ENCODE measurements at regions not wholly inside any gene's neighbourhood (a gene's known extent, or its start where the extent isn't known, plus 50 kb on each side); places are given as distances from the start of the nearest gene placed in this dataset.

DNA sequence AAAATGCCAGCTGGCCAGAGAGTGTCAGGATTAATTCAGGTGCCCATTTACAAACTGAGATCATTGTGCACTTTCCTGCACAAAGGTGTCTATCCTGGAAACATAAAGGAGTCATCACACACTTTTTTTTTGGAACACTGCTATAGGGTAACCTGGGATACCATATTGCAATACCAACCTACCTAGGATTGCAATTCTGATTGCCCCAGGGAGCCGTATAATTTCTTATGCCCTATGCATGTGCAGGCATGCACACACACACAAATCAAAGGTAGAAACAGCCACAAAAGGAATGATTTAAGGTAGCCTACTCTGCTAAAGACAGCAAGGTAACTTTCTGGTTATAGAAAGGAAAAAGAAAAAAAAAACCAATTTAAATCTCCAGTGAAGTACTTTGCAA is 285.3 kb upstream of the KITLG start:
- Mint-ChIP-seq H3K4me1 (no peaks in the 10 kb centered on the region), H3K27ac (no peak overlapping the region), H3K27me3 (ENCODE audit: low read depth in 3 of 3) (peaks cover 0 to 3% (median 3%) of the 10 kb centered on the region in 3 donors), H3K4me3 (no peak overlapping the region), H3K9me3 (peaks cover 0 to 2% (median 0%) of the 10 kb centered on the region in 7 donors), H3K36me3 (no peaks in the 10 kb centered on the region)
- DNase-seq = no peak
- Histone ChIP-seq H3K9ac (ENCODE audit: insufficient read depth, low read length, poor library complexity, severe bottlenecking) (no peak overlapping the region), H2AFZ (ENCODE audit: insufficient read depth, low read depth, low read length, poor library complexity, severe bottlenecking) (no peak overlapping the region), H3K4me3 (replicated peaks in 1 of 3; ENCODE audit: low read depth in 2 of 3, low read length in 3 of 3) (no peak overlapping the region), H3K9me3 (replicated peaks in 1 of 2; ENCODE audit: control insufficient read depth in 1 of 2, insufficient read depth in 1 of 2, low read length in 2 of 2) (no peaks in the 10 kb centered on the region), H3K36me3 (replicated peaks in 1 of 2; ENCODE audit: control insufficient read depth in 1 of 2, insufficient read depth in 2 of 2, low read length in 2 of 2) (no peaks in the 10 kb centered on the region), H3K4me2 (replicated peaks; ENCODE audit: extremely low read depth, low read length, poor library complexity, severe bottlenecking) (no peak overlapping the region), H3K79me2 (ENCODE audit: insufficient read depth, low read length) (no peaks in the 10 kb centered on the region), H4K20me1 (ENCODE audit: insufficient read depth, low read length) (no peaks in the 10 kb centered on the region), H3K27ac (ENCODE audit: low read depth in 1 of 2, low read length in 2 of 2) (no peak overlapping the region), H3K4me1 (ENCODE audit: control insufficient read depth in 1 of 2, insufficient read depth in 2 of 2, low read length in 2 of 2) (no peaks in the 10 kb centered on the region), H3K27me3 (ENCODE audit: control insufficient read depth in 2 of 2, insufficient read depth in 2 of 2, low read length in 2 of 2) (no peaks in the 10 kb centered on the region)
- 100% methylated on average over 1 of the region's 1 CpG for WGBS (ENCODE audit: insufficient coverage)
- TF ChIP-seq, protein P1, sequence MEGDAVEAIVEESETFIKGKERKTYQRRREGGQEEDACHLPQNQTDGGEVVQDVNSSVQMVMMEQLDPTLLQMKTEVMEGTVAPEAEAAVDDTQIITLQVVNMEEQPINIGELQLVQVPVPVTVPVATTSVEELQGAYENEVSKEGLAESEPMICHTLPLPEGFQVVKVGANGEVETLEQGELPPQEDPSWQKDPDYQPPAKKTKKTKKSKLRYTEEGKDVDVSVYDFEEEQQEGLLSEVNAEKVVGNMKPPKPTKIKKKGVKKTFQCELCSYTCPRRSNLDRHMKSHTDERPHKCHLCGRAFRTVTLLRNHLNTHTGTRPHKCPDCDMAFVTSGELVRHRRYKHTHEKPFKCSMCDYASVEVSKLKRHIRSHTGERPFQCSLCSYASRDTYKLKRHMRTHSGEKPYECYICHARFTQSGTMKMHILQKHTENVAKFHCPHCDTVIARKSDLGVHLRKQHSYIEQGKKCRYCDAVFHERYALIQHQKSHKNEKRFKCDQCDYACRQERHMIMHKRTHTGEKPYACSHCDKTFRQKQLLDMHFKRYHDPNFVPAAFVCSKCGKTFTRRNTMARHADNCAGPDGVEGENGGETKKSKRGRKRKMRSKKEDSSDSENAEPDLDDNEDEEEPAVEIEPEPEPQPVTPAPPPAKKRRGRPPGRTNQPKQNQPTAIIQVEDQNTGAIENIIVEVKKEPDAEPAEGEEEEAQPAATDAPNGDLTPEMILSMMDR (IDR thresholded peaks at IDR 0.05) = no peak
- intact Hi-C loops (cut with micrococcal nuclease) = no loop called here

DNA sequence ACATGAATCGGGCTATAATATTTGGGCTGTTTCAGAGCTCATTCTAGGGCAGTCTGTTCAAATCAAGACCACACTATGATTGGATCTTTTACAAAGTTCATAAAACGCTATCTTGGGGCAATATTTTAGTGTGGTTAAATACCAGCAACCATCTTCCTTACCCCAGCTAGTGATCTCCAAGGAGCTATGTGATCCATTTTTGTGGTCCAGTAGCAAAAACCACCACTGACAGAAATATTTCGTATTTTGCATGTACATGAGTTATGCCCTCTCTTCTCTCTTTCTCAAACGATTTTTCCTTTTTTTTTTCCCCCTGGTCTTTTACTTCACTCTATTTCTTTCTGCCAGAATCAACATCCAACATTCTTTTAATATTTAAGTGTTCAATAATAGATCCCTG is 280.6 kb upstream of the KITLG start:
- no peak overlapping the region for H2AFZ ChIP-seq (ENCODE audit: insufficient read depth, low read depth, low read length, poor library complexity, severe bottlenecking)
- H3K36me3 Mint-ChIP-seq = no peaks in the 10 kb centered on the region

More for the DNA sequence above, 280.6 kb upstream of the KITLG start:
- Histone ChIP-seq H3K36me3 (replicated peaks in 1 of 2; ENCODE audit: control insufficient read depth in 1 of 2, insufficient read depth in 2 of 2, low read length in 2 of 2) (no peaks in the 10 kb centered on the region), H3K27me3 (ENCODE audit: control insufficient read depth in 2 of 2, insufficient read depth in 2 of 2, low read length in 2 of 2) (no peaks in the 10 kb centered on the region), H4K20me1 (ENCODE audit: insufficient read depth, low read length) (no peaks in the 10 kb centered on the region), H3K9me3 (replicated peaks in 1 of 2; ENCODE audit: control insufficient read depth in 1 of 2, insufficient read depth in 1 of 2, low read length in 2 of 2) (no peaks in the 10 kb centered on the region), H3K4me3 (replicated peaks in 1 of 3; ENCODE audit: low read depth in 2 of 3, low read length in 3 of 3) (no peak overlapping the region), H3K4me1 (ENCODE audit: control insufficient read depth in 1 of 2, insufficient read depth in 2 of 2, low read length in 2 of 2) (no peaks in the 10 kb centered on the region), H3K4me2 (replicated peaks; ENCODE audit: extremely low read depth, low read length, poor library complexity, severe bottlenecking) (no peak overlapping the region), H3K79me2 (ENCODE audit: insufficient read depth, low read length) (no peaks in the 10 kb centered on the region), H3K9ac (ENCODE audit: insufficient read depth, low read length, poor library complexity, severe bottlenecking) (no peak overlapping the region), H3K27ac (ENCODE audit: low read depth in 1 of 2, low read length in 2 of 2) (no peak overlapping the region)
- Mint-ChIP-seq H3K27ac (no peak overlapping the region), H3K27me3 (ENCODE audit: low read depth in 3 of 3) (no peaks in the 10 kb centered on the region), H3K9me3 (peaks cover 0 to 2% (median 0%) of the 10 kb centered on the region in 7 donors), H3K4me1 (no peaks in the 10 kb centered on the region), H3K4me3 (no peak overlapping the region)
- no peak for DNase-seq
- intact Hi-C loops (cut with micrococcal nuclease) = no loop called here
- no CpG with 5 or more reads among the region's 4 CpGs for WGBS (ENCODE audit: insufficient coverage)
- TF ChIP-seq, protein P1 (IDR thresholded peaks at IDR 0.05) = no peak

All from CD14-positive monocyte (primary cell).